Esophagus squamous epithelium (tissue), 5 donors: ENCODE measurements at regions not wholly inside any gene's neighbourhood (a gene's known extent, or its start where the extent isn't known, plus 50 kb on each side); places are given as distances from the start of the nearest gene placed in this dataset.

Source experiments
- DNase-seq: peaks from one replicate; lab custom pipeline; 2025; lab: John Stamatoyannopoulos, UW
- H3K27ac ChIP-seq, 4 donors: fragments of 200-600 bp; sonication (generic); one replicate each; pipeline ENCODE4 v1.5.1; 2016 to 2019; ENCODE audit warnings: mild to moderate bottlenecking in 1 of 4
- H3K27me3 ChIP-seq, 4 donors: fragments of 200-600 bp; sonication (generic); 1 replicate in 3 of 4; 2 replicates in 1 of 4; pipeline versions ENCODE4 v1.5.1 to v1.6.0; 2017 to 2021; ENCODE audit warnings: antibody characterized with exemption in 1 of 4
- H3K36me3 ChIP-seq, 3 donors: fragments of 200-600 bp; sonication (generic); one replicate each; pipeline ENCODE4 v1.5.1; 2016 to 2019
- H3K4me1 ChIP-seq, 3 donors: fragments of 200-600 bp; sonication (generic); one replicate each; pipeline ENCODE4 v1.5.1; 2017 to 2019
- H3K4me3 ChIP-seq, 4 donors: fragments of 200-600 bp; sonication (generic); 1 replicate in 3 of 4; 2 replicates in 1 of 4; pipeline ENCODE4 v1.5.1; 2016 to 2019; ENCODE audit warnings: mild to moderate bottlenecking in 2 of 4, moderate library complexity in 1 of 4
- H3K9me3 ChIP-seq, 3 donors: fragments of 200-600 bp; sonication (generic); one replicate each; pipeline ENCODE4 v1.5.1; 2016 to 2019
- CTCF ChIP-seq, 6 experiments: fragments of 450-650 bp in 4 of 6; fragments of 200-600 bp in 2 of 6; sonication (generic) in 2 of 6; IDR thresholded peaks; one replicate each; pipeline ENCODE4 v1.5.1; 2016 to 2019; ENCODE audit warnings: antibody characterized with exemption in 6 of 6, mild to moderate bottlenecking in 4 of 6, moderate library complexity in 4 of 6
- POLR2A ChIP-seq, 4 donors: fragments of 450-650 bp; IDR thresholded peaks; one replicate each; pipeline ENCODE4 v1.6.1; 2017; ENCODE audit warnings: antibody characterized with exemption in 4 of 4, mild to moderate bottlenecking in 4 of 4, moderate library complexity in 3 of 4
- WGBS, 2 donors: methylation state at CpG; one replicate each; pipeline ENCODE4 v1.1.5; 2018; 5-methylcytosine and 5-hydroxymethylcytosine counted together
- intact Hi-C: fragments of 100-400 bp; cut with DNase I; formaldehyde crosslinking; loops from one replicate; pipeline ENCODE4 v1.15.0; 2022
- donor health status: DM: yes; HTN: yes; CAD: no.

GRCh38 chr4:110961066-110961465, 338.2 kb upstream of the PITX2 start:
- Histone ChIP-seq H3K4me3 (no peak overlapping the region), H3K9me3 (no peaks in the 10 kb centered on the region), H3K4me1 (no peaks in the 10 kb centered on the region), H3K27me3 (peaks cover 0 to 6% (median 0%) of the 10 kb centered on the region in 4 donors), H3K27ac (no peak overlapping the region), H3K36me3 (no peaks in the 10 kb centered on the region)
- intact Hi-C loops, result no loop called here
- WGBS, 2 donors, result 80 to 81% methylated on average over 3 of the region's 3 CpGs
- DNase-seq, result no peak
- TF ChIP-seq CTCF (IDR thresholded peaks at IDR 0.05) (no peak), POLR2A (IDR thresholded peaks at IDR 0.05) (no peak)

- 80 to 83% methylated on average over 3 of the region's 3 CpGs for WGBS, 2 donors
- H3K27ac ChIP-seq, result no peak overlapping the region
- H3K9me3 ChIP-seq, result no peaks in the 10 kb centered on the region
- H3K4me3 ChIP-seq, result no peak overlapping the region
- TF ChIP-seq CTCF (IDR thresholded peaks at IDR 0.05) (no peak), POLR2A (IDR thresholded peaks at IDR 0.05) (no peak)
- no peak for DNase-seq
- H3K4me1 ChIP-seq, result no peaks in the 10 kb centered on the region
- H3K36me3 ChIP-seq, result no peaks in the 10 kb centered on the region
- intact Hi-C loops, result no loop called here
- H3K27me3 ChIP-seq, result peaks cover 0 to 6% (median 0%) of the 10 kb centered on the region in 4 donors
Measured at GRCh38 chr4:110962616-110963015, 339.7 kb upstream of the PITX2 start.

- Histone ChIP-seq H3K27ac (no peak overlapping the region), H3K27me3 (peaks cover 0 to 6% (median 0%) of the 10 kb centered on the region in 4 donors), H3K4me1 (no peaks in the 10 kb centered on the region), H3K9me3 (no peaks in the 10 kb centered on the region), H3K36me3 (no peaks in the 10 kb centered on the region), H3K4me3 (no peak overlapping the region)
- TF ChIP-seq CTCF (IDR thresholded peaks at IDR 0.05), result no peak
- TF ChIP-seq POLR2A (IDR thresholded peaks at IDR 0.05), result no peak
- DNase-seq, result no peak
- WGBS, 2 donors, result 58 to 70% methylated on average over 10 to 11 of the region's 11 CpGs
- intact Hi-C loops, result no loop called here
Measured at GRCh38 chr4:110963662-110964280, 340.9 kb upstream of the PITX2 start.

- intact Hi-C loops, result no loop called here
- peaks cover 0 to 6% (median 0%) of the 10 kb centered on the region in 4 donors for H3K27me3 ChIP-seq
- DNase-seq, result no peak
- no peak overlapping the region for H3K27ac ChIP-seq
- H3K9me3 ChIP-seq, result no peaks in the 10 kb centered on the region
- no peak overlapping the region for H3K4me3 ChIP-seq
- no peaks in the 10 kb centered on the region for H3K4me1 ChIP-seq
- H3K36me3 ChIP-seq, result no peaks in the 10 kb centered on the region
- TF ChIP-seq CTCF (IDR thresholded peaks at IDR 0.05) (no peak), POLR2A (IDR thresholded peaks at IDR 0.05) (no peak)
- WGBS, 2 donors, result 46 to 60% methylated on average over 1 of the region's 1 CpG
Measured at GRCh38 chr4:110967936-110968335, 345.1 kb upstream of the PITX2 start.

GRCh38 chr4:110970642-110971041, 347.8 kb upstream of the PITX2 start:
- Histone ChIP-seq H3K27me3 (no peaks in the 10 kb centered on the region), H3K27ac (no peak overlapping the region), H3K4me3 (no peak overlapping the region), H3K9me3 (no peaks in the 10 kb centered on the region), H3K4me1 (no peaks in the 10 kb centered on the region), H3K36me3 (no peaks in the 10 kb centered on the region)
- no peak for TF ChIP-seq POLR2A (IDR thresholded peaks at IDR 0.05)
- peak in 4 of 6 experiments; percentile 20 to 32 (median 22) for TF ChIP-seq CTCF (IDR thresholded peaks at IDR 0.05)
- intact Hi-C loops, result no loop called here
- no peak for DNase-seq
- WGBS, 2 donors, result 6 to 15% methylated on average over 3 of the region's 3 CpGs
